Neutrophil (primary cell): ENCODE measurements at regions not wholly inside any gene's neighbourhood (a gene's known extent, or its start where the extent isn't known, plus 50 kb on each side); places are given as distances from the start of the nearest gene placed in this dataset.
A peak's percentile ranks its signal among the peaks of the same experiment; 100 is the strongest.

ENCODE experiments used
- H3K27ac ChIP-seq: fragments of 200-600 bp; sonication (generic); 2 replicates; pipeline ENCODE4 v1.5.1; 2016; ENCODE audit warnings: mild to moderate bottlenecking, moderate library complexity
- H3K27me3 ChIP-seq: fragments of 200-600 bp; sonication (generic); 2 replicates; pipeline ENCODE4 v1.6.0; 2016; ENCODE audit warnings: mild to moderate bottlenecking
- H3K36me3 ChIP-seq: fragments of 200-600 bp; sonication (generic); 2 replicates; pipeline ENCODE4 v1.5.1; 2017
- H3K4me1 ChIP-seq, 2 experiments: fragments of 200-600 bp in 1 of 2; sonication (generic) in 1 of 2; 1 replicate in 1 of 2; 2 replicates in 1 of 2; pipeline versions ENCODE4 v1.5.1 to v1.6.1; 2013 to 2016; ENCODE audit warnings: low read depth in 1 of 2, low read length in 1 of 2, mild to moderate bottlenecking in 1 of 2, moderate library complexity in 1 of 2; ENCODE audit not compliant: control insufficient read depth in 1 of 2, insufficient read depth in 1 of 2
- H3K4me3 ChIP-seq, 2 experiments: fragments of 200-600 bp in 1 of 2; sonication (generic) in 1 of 2; 1 replicate in 1 of 2; 2 replicates in 1 of 2; pipeline ENCODE4 v1.5.1; 2013 to 2016; ENCODE audit warnings: low read depth in 1 of 2, low read length in 1 of 2, mild to moderate bottlenecking in 1 of 2, moderate library complexity in 1 of 2
- H3K9me3 ChIP-seq: fragments of 200-600 bp; sonication (generic); 2 replicates; pipeline ENCODE4 v1.5.1; 2016
- TF ChIP-seq, protein P1 (sequence below): fragments of 200-600 bp; sonication (generic); IDR thresholded peaks from 2 replicates; pipeline ENCODE4 v1.5.1; 2016; ENCODE audit warnings: antibody characterized with exemption

DNA sequence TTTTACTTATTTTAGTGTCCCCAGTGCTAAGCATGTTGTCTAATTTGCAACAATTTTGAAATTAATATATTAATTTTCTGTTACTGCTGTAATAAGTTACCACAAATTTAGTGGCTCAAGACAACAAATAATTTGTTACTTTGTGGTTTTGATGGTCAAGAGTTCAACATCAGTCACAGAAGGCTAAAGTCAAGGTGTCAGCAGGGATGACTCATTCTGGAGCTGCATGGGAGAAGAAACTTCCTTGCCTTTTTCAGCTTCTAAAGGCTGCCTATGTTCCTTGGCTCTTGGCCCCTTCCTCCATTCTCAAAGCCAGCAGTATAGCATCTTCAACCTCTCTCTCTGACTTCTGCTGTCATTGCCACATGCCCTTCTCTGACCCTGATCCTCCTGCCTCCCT lies 271.8 kb downstream of the HLX start:
- no peak overlapping the region for H3K4me3 ChIP-seq
- H3K36me3 ChIP-seq: no peaks in the 10 kb centered on the region
- no peaks in the 10 kb centered on the region for H3K9me3 ChIP-seq
- no peaks in the 10 kb centered on the region for H3K27me3 ChIP-seq
- peaks cover 9% of the 10 kb centered on the region in 2 experiments for H3K4me1 ChIP-seq
- H3K27ac ChIP-seq: no peak overlapping the region
- TF ChIP-seq, protein P1, sequence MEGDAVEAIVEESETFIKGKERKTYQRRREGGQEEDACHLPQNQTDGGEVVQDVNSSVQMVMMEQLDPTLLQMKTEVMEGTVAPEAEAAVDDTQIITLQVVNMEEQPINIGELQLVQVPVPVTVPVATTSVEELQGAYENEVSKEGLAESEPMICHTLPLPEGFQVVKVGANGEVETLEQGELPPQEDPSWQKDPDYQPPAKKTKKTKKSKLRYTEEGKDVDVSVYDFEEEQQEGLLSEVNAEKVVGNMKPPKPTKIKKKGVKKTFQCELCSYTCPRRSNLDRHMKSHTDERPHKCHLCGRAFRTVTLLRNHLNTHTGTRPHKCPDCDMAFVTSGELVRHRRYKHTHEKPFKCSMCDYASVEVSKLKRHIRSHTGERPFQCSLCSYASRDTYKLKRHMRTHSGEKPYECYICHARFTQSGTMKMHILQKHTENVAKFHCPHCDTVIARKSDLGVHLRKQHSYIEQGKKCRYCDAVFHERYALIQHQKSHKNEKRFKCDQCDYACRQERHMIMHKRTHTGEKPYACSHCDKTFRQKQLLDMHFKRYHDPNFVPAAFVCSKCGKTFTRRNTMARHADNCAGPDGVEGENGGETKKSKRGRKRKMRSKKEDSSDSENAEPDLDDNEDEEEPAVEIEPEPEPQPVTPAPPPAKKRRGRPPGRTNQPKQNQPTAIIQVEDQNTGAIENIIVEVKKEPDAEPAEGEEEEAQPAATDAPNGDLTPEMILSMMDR: no peak

DNA sequence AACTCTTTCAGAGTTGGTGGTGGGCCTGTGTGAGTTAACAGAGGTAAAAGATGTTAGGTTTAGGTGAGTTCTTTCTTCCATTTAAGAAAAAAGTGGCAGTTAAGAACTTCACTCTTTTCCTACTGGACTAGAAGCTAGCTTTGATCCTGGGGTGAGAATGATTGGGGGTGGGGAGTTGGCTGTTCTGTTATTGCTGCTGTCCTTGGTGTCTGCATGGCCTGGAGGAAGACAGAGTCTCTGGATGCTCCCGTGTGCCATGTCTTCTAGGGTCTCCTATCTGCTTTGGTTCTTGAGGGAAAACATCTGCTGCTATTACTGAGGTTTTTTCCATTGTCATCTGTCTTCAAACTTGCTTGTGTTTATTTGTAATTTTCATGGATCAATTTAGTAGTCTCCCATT lies 275.7 kb downstream of the HLX start:
- H3K36me3 ChIP-seq: no peaks in the 10 kb centered on the region
- TF ChIP-seq, protein P1: no peak
- no peaks in the 10 kb centered on the region for H3K27me3 ChIP-seq

DNA sequence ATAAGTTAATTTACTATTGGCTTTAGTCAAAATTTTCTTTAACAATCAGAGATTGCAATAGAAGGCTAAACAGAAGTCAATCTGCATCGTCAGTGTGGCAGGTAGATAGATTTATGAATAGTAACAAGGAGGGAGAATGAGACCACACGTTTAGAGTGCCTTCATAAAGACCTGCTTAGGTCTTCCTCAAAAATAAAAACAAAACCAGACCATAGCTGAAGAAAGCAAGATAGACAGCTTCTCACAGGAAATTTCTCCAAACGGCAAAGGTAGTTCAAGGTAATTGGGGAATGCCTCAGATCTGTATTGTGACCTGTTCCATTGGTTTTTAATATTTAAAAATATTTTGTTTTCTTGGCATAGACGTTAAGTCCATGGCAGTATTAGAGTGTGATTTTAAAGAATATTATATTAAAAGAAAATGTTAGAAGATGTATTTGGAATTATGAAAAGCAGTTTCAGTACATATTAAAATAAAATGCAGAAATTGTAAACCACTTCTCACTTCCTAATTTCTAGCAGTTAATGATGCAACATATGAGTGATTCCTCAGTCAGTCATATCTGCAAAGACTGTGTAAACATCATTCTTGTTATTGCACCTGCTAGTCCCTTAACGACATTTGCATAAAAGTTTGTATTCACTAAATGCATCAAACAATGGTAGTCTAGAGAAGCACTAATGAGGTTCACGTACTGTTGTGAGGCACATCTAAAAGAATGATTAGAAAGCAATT lies 278.0 kb downstream of the HLX start:
- TF ChIP-seq, protein P1: no peak
- Histone ChIP-seq H3K27me3 (no peaks in the 10 kb centered on the region), H3K4me3 (peak overlapping the region in 1 of 2 experiments; percentile 22), H3K36me3 (no peaks in the 10 kb centered on the region), H3K4me1 (peaks cover 28 to 36% of the 10 kb centered on the region in 2 experiments), H3K27ac (peak overlapping the region; percentile 51), H3K9me3 (no peaks in the 10 kb centered on the region)

More for the DNA sequence above, 275.7 kb downstream of the HLX start:
- Histone ChIP-seq H3K4me3 (no peak overlapping the region), H3K4me1 (peaks cover 21 to 27% of the 10 kb centered on the region in 2 experiments), H3K9me3 (no peaks in the 10 kb centered on the region), H3K27ac (no peak overlapping the region)

DNA sequence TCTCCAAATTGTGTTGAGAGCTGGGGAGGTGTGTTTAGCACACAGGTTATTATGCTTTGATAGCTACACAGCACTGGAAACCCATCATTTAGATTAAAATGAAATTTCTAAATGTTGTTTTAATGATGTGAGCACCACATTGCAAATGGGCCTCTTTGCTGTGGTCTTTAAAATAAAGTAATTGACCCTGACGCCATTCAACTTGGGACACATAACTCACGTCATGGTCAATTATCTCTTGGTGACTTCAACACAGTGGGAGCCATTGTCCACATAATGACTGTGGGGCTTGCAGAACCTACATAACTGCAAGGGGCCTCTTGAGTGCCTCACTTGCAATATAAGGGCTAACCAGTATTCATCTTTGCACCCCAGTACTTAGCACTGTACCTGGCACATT lies 280.4 kb downstream of the HLX start:
- TF ChIP-seq, protein P1: no peak
- H3K27me3 ChIP-seq: no peaks in the 10 kb centered on the region
- H3K4me3 ChIP-seq: no peak overlapping the region
- H3K27ac ChIP-seq: no peak overlapping the region
- no peaks in the 10 kb centered on the region for H3K9me3 ChIP-seq
- H3K36me3 ChIP-seq: no peaks in the 10 kb centered on the region
- peaks cover 37 to 49% of the 10 kb centered on the region in 2 experiments for H3K4me1 ChIP-seq

DNA sequence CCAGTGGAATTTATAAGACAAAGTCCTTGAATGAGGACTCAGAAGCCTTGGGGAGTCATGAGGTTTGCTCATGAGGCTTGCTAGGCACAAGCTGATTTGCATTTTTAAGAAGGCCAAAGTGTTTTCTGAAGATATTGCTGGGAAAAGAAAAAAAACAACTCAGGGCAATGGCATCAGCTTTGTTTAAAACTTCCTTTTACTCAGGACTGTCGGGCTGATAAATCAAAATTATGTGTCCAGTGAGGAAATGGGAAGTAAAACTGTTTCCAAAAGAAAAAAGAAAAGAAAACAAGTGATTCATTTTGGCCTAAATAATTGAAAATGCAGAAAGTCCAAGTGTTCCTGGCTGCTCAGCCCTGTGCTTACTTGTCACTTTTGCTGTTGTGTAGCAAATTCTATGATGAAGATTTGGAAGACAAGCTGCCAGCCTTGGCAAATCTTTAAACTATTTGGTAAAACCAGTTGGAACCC lies 282.4 kb downstream of the HLX start:
- TF ChIP-seq, protein P1: no peak

More for the DNA sequence above, 282.4 kb downstream of the HLX start:
- H3K4me1 ChIP-seq: peaks cover 53 to 66% of the 10 kb centered on the region in 2 experiments
- no peaks in the 10 kb centered on the region for H3K27me3 ChIP-seq
- H3K36me3 ChIP-seq: no peaks in the 10 kb centered on the region
- no peak overlapping the region for H3K27ac ChIP-seq
- H3K9me3 ChIP-seq: no peaks in the 10 kb centered on the region
- no peak overlapping the region for H3K4me3 ChIP-seq
